ENCODE measurements at regions not wholly inside any gene's neighbourhood (a gene's known extent, or its start where the extent isn't known, plus 50 kb on each side); places are given as distances from the start of the nearest gene placed in this dataset.

DNA sequence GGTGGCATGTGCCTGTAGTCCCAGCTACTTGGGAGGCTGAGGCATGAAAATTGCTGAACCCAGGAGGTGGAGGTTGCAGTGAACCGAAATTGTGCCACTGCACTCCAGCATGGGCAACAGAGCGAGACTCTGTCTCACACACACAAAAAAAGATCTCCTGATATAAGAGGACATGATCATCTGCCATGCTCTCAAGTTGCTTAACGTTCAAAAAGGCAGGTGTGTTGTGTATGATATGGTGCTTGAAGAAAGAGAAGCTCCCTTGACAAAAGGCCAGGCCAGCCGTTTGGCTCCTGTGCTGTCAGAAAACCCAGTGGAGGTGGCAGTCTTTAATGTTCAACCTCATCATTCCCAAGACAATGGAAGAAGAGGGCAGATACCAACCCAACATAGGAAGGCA lies 117.3 kb upstream of the PLET1 start:
- Histone ChIP-seq H3K4me3 (ENCODE audit: low read depth, low read length) (no peak overlapping the region), H3K27ac (no peak overlapping the region), H3K27me3 (ENCODE audit: insufficient read depth, low read depth, severe bottlenecking) (no peaks in the 10 kb centered on the region), H3K36me3 (no peaks in the 10 kb centered on the region), H3K9me3 (ENCODE audit: severe bottlenecking) (no peaks in the 10 kb centered on the region)
- DNase-seq = no peak
- TF ChIP-seq, protein P1, sequence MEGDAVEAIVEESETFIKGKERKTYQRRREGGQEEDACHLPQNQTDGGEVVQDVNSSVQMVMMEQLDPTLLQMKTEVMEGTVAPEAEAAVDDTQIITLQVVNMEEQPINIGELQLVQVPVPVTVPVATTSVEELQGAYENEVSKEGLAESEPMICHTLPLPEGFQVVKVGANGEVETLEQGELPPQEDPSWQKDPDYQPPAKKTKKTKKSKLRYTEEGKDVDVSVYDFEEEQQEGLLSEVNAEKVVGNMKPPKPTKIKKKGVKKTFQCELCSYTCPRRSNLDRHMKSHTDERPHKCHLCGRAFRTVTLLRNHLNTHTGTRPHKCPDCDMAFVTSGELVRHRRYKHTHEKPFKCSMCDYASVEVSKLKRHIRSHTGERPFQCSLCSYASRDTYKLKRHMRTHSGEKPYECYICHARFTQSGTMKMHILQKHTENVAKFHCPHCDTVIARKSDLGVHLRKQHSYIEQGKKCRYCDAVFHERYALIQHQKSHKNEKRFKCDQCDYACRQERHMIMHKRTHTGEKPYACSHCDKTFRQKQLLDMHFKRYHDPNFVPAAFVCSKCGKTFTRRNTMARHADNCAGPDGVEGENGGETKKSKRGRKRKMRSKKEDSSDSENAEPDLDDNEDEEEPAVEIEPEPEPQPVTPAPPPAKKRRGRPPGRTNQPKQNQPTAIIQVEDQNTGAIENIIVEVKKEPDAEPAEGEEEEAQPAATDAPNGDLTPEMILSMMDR (IDR thresholded peaks at IDR 0.05; ENCODE audit: low read depth, low read length) = no peak

DNA sequence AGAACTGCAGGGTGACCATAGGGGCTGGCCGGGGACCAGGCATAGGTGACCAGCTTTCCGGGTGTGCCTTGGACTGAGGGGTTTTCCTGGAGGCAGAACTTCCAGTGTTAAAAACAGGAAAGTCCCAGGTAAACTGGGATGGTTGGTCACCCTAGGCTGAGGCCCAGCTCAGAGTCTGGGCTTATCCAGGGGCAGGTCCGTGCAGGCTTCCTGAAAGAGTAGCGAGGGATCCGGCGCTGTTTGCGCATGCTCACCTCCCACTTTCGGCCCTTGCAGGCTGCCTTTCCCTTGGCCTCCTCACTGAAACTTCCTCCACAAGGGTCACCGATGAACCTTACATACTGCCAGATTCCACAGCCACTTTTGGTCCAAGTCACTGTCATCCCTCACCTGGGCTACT lies 119.8 kb upstream of the PLET1 start:
- Histone ChIP-seq H3K27me3 (ENCODE audit: insufficient read depth, low read depth, severe bottlenecking) (no peaks in the 10 kb centered on the region), H3K27ac (no peak overlapping the region), H3K9me3 (ENCODE audit: severe bottlenecking) (no peaks in the 10 kb centered on the region), H3K4me3 (ENCODE audit: low read depth, low read length) (no peak overlapping the region), H3K36me3 (no peaks in the 10 kb centered on the region)
- no peak for DNase-seq
- TF ChIP-seq, protein P1 (IDR thresholded peaks at IDR 0.05; ENCODE audit: low read depth, low read length) = no peak

DNA sequence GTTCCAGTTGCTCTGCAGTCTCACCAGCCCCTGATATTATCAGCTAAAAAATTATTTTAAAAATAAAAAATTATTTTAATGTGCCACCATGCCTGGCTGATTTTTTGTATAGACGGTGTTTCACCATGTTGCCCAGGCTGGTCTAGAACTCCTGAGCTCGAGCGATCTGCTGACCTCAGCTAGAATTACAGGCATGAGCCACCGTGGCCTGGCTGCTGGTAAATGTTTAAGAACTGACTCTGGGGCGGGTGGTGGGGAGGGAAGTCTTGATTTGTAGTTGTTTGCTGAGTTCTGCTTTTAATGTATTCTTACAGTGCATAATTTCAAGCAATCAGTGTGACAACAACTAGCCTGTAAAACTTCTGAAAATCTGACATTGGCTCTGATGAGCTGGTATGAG lies 120.9 kb upstream of the PLET1 start:
- no peak overlapping the region for H3K4me3 ChIP-seq (ENCODE audit: low read depth, low read length)
- no peak overlapping the region for H3K27ac ChIP-seq
- no peaks in the 10 kb centered on the region for H3K27me3 ChIP-seq (ENCODE audit: insufficient read depth, low read depth, severe bottlenecking)
- TF ChIP-seq, protein P1 (IDR thresholded peaks at IDR 0.05; ENCODE audit: low read depth, low read length) = no peak
- no peaks in the 10 kb centered on the region for H3K9me3 ChIP-seq (ENCODE audit: severe bottlenecking)
- no peak for DNase-seq
- no peaks in the 10 kb centered on the region for H3K36me3 ChIP-seq

DNA sequence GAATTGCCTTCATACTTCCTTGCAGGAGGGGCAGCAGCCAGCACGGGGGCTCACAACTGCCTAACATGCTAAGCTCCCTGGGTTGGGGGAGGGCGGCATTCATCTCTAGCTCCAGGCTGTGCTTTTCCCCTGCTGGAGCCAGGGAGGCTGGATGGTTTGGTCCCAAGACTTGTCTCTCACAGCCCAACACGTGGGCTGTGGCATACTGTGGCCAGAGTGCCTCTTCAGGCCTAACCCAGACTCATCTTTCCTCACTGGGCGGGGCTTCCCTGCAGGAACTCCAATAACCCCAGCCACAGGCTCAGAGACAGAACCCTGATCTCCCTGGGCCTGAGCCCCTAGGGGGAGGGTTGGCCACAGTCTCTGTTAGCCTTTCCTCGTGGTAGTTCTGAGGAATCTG lies 121.9 kb upstream of the PLET1 start:
- TF ChIP-seq, protein P1 (IDR thresholded peaks at IDR 0.05; ENCODE audit: low read depth, low read length) = no peak
- H3K9me3 ChIP-seq (ENCODE audit: severe bottlenecking) = no peaks in the 10 kb centered on the region
- H3K4me3 ChIP-seq (ENCODE audit: low read depth, low read length) = no peak overlapping the region
- no peaks in the 10 kb centered on the region for H3K36me3 ChIP-seq
- no peak for DNase-seq
- H3K27me3 ChIP-seq (ENCODE audit: insufficient read depth, low read depth, severe bottlenecking) = no peaks in the 10 kb centered on the region
- H3K27ac ChIP-seq = no peak overlapping the region

DNA sequence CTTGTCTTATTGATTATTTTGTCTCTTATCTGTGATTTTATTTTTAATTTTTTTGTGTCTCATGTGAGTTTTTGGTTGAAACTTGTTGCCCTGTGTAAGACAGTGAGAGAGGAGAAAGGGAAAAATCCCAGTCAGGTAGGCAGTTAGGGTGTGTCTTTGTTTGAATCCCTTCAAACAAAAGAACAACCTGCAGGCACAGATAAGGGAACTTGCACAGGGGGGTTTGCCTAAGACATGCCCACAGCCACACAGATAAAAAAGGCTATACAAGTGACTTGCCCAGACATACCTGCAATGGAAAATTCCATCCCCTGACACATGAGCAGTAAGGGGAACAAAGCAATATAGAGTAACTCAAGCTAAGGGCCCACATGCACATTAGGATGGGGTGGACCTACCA lies 127.8 kb upstream of the PLET1 start:
- Histone ChIP-seq H3K27ac (no peak overlapping the region), H3K36me3 (no peaks in the 10 kb centered on the region), H3K27me3 (ENCODE audit: insufficient read depth, low read depth, severe bottlenecking) (no peaks in the 10 kb centered on the region), H3K9me3 (ENCODE audit: severe bottlenecking) (no peaks in the 10 kb centered on the region), H3K4me3 (ENCODE audit: low read depth, low read length) (no peak overlapping the region)
- TF ChIP-seq, protein P1 (IDR thresholded peaks at IDR 0.05; ENCODE audit: low read depth, low read length) = no peak
- no peak for DNase-seq

DNA sequence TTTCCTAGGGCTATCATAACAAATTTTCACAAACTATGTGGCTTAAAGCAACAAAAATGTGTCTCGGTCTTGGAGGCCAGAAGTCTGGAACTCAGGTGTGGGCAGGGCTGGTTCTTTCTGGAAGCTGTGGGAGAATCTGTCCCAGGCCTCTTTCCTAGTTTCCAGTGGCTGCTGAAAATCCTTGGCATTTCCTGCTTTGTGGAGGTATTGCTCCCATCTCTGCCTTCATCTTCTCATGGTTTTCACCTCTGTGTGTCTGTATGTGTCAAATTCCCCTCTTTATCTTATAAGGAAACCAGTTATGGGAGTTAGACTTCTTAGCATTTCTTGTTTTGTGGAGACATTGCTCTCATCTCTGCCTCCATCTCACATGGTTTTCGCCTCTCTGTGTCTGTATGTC lies 130.4 kb upstream of the PLET1 start:
- Histone ChIP-seq H3K9me3 (ENCODE audit: severe bottlenecking) (no peaks in the 10 kb centered on the region), H3K27ac (no peak overlapping the region), H3K36me3 (no peaks in the 10 kb centered on the region), H3K4me3 (ENCODE audit: low read depth, low read length) (no peak overlapping the region), H3K27me3 (ENCODE audit: insufficient read depth, low read depth, severe bottlenecking) (no peaks in the 10 kb centered on the region)
- DNase-seq = no peak
- TF ChIP-seq, protein P1 (IDR thresholded peaks at IDR 0.05; ENCODE audit: low read depth, low read length) = no peak
